MM.1S (cell line): ENCODE measurements at regions not wholly inside any gene's neighbourhood (a gene's known extent, or its start where the extent isn't known, plus 50 kb on each side); places are given as distances from the start of the nearest gene placed in this dataset.

Experiments
- EZH2 ChIP-seq: fragments of 300-600 bp; sonication (generic); optimal IDR thresholded peaks from 2 replicates; pipeline ENCODE3; 2017; ENCODE audit warnings: low read depth, mild to moderate bottlenecking, antibody characterized with exemption, low read length, mixed read lengths
- EZH2phosphoT487 ChIP-seq: fragments of 300-600 bp; sonication (generic); IDR thresholded peaks from 2 replicates; pipeline ENCODE4 v1.6.1; 2018; ENCODE audit warnings: antibody characterized with exemption, low read length
- TF ChIP-seq, protein P1 (sequence below): fragments of 300-600 bp; sonication (generic); IDR thresholded peaks from 2 replicates; pipeline ENCODE4 v1.5.1; 2016; ENCODE audit warnings: antibody characterized with exemption, low read length, mixed read lengths

DNA sequence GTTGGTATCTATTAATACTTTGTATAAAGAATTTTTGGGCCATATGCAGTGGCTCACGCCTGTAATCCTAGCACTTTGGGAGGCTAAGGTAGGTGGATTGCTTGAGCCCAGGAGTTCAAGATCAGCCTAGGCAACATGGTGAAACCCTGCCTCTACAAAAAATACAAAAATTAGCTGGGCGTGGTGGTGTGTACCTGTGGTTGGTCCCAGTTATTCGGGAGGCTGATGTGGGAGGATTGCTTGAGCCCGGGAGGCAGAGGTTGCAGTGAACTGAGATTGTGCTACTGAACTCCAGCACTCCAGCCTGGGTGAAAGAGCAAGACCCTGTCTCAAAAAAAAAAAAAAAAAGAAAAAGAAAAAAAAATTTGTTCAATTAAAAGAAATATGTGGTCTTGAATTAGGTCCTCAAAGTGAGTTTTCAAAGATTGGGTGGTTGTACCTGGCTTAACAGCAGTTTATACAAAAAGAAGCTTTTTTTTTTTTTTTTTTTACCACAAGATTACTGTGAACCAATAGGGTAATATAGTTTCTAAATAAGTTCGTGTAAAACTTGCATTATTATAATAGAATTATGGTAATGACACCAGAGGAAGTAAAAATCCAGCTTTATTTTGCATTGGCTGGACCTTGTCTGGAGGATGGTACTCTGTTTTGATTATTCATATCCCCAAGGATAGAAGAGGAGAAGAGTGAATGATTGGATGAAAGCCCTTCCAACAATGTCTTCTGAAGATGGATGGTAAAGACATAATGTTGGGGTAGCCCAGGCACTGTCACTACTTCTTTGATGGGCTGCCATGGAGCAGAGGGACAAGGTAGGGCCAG is 210.3 kb downstream of the MYCN start:
- TF ChIP-seq, protein P1, sequence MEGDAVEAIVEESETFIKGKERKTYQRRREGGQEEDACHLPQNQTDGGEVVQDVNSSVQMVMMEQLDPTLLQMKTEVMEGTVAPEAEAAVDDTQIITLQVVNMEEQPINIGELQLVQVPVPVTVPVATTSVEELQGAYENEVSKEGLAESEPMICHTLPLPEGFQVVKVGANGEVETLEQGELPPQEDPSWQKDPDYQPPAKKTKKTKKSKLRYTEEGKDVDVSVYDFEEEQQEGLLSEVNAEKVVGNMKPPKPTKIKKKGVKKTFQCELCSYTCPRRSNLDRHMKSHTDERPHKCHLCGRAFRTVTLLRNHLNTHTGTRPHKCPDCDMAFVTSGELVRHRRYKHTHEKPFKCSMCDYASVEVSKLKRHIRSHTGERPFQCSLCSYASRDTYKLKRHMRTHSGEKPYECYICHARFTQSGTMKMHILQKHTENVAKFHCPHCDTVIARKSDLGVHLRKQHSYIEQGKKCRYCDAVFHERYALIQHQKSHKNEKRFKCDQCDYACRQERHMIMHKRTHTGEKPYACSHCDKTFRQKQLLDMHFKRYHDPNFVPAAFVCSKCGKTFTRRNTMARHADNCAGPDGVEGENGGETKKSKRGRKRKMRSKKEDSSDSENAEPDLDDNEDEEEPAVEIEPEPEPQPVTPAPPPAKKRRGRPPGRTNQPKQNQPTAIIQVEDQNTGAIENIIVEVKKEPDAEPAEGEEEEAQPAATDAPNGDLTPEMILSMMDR = no peak
- TF ChIP-seq EZH2 (no peak), EZH2phosphoT487 (no peak)
